Activated CD4-positive, alpha-beta T cell treated with anti-CD3 and anti-CD28 coated beads, Interleukin-2, Interleukin-6, amounts not matched to agents 100 ng/mL and 50 ng/mL, durations not matched to agents 16 hours and 8 hours (primary cell): ENCODE measurements at regions not wholly inside any gene's neighbourhood (a gene's known extent, or its start where the extent isn't known, plus 50 kb on each side); places are given as distances from the start of the nearest gene placed in this dataset.

ENCODE experiments used
- DNase-seq: peaks from one replicate; pipeline ENCODE4 v3.0.0-alpha.2; 2020

GRCh38 chr14:49527221-49527620 is 59.0 kb downstream of the RPS29 start:
- no peak for DNase-seq

- DNase-seq, result no peak
Observed at GRCh38 chr14:49526101-49526500, 60.1 kb downstream of the RPS29 start.

GRCh38 chr14:49516286-49516685 is 69.9 kb downstream of the RPS29 start:
- no peak for DNase-seq

- DNase-seq, result no peak
Observed at GRCh38 chr14:49512571-49512970, 73.6 kb downstream of the RPS29 start.

GRCh38 chr14:49512147-49512551 is 74.0 kb downstream of the RPS29 start:
- DNase-seq, result no peak

GRCh38 chr14:49508124-49508523 is 78.1 kb downstream of the RPS29 start:
- DNase-seq, result no peak

GRCh38 chr14:49506650-49507049 is 79.5 kb downstream of the RPS29 start:
- DNase-seq, result no peak

- no peak for DNase-seq
Observed at GRCh38 chr14:49505041-49505766, 81.0 kb downstream of the RPS29 start.

GRCh38 chr14:49497725-49498348 is 88.3 kb downstream of the RPS29 start:
- DNase-seq, result peak; percentile 69

- no peak for DNase-seq
Observed at GRCh38 chr14:49497267-49497666, 88.9 kb downstream of the RPS29 start.

GRCh38 chr14:49494836-49495235 is 91.3 kb downstream of the RPS29 start:
- no peak for DNase-seq

GRCh38 chr14:49493557-49493956 is 92.6 kb downstream of the RPS29 start:
- no peak for DNase-seq

GRCh38 chr14:49492151-49492550 is 94.0 kb downstream of the RPS29 start:
- DNase-seq, result no peak

- no peak for DNase-seq
Observed at GRCh38 chr14:49489341-49489740, 96.8 kb downstream of the RPS29 start.

GRCh38 chr14:49487238-49487637 is 98.9 kb downstream of the RPS29 start:
- DNase-seq, result no peak

- no peak for DNase-seq
Observed at GRCh38 chr14:49485290-49485689, 100.9 kb downstream of the RPS29 start.

GRCh38 chr14:49484180-49484579 is 102.0 kb downstream of the RPS29 start:
- no peak for DNase-seq

GRCh38 chr14:49483268-49483667 is 102.9 kb downstream of the RPS29 start:
- DNase-seq, result no peak

- no peak for DNase-seq
Observed at GRCh38 chr14:49480979-49481498, 105.1 kb downstream of the RPS29 start.

GRCh38 chr14:49480053-49480760 is 106.0 kb downstream of the RPS29 start:
- DNase-seq, result no peak

- no peak for DNase-seq
Observed at GRCh38 chr14:49479432-49479831, 106.7 kb downstream of the RPS29 start.

- DNase-seq, result no peak
Observed at GRCh38 chr14:49478784-49479183, 107.4 kb downstream of the RPS29 start.

GRCh38 chr14:49467091-49467490 is 119.1 kb downstream of the RPS29 start:
- no peak for DNase-seq

- no peak for DNase-seq
Observed at GRCh38 chr14:49464885-49465284, 121.3 kb downstream of the RPS29 start.
